ENCODE measurements at regions not wholly inside any gene's neighbourhood (a gene's known extent, or its start where the extent isn't known, plus 50 kb on each side); places are given as distances from the start of the nearest gene placed in this dataset.
A peak's percentile ranks its signal among the peaks of the same experiment; 100 is the strongest.

GRCh38 chr5:61632064-61632463 is 300.0 kb downstream of the ZSWIM6 start:
- TF ChIP-seq, protein P1, sequence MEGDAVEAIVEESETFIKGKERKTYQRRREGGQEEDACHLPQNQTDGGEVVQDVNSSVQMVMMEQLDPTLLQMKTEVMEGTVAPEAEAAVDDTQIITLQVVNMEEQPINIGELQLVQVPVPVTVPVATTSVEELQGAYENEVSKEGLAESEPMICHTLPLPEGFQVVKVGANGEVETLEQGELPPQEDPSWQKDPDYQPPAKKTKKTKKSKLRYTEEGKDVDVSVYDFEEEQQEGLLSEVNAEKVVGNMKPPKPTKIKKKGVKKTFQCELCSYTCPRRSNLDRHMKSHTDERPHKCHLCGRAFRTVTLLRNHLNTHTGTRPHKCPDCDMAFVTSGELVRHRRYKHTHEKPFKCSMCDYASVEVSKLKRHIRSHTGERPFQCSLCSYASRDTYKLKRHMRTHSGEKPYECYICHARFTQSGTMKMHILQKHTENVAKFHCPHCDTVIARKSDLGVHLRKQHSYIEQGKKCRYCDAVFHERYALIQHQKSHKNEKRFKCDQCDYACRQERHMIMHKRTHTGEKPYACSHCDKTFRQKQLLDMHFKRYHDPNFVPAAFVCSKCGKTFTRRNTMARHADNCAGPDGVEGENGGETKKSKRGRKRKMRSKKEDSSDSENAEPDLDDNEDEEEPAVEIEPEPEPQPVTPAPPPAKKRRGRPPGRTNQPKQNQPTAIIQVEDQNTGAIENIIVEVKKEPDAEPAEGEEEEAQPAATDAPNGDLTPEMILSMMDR (IDR thresholded peaks at IDR 0.05; ENCODE audit: low read depth, low read length, missing input control), result no peak
- TF ChIP-seq EGR1 (IDR thresholded peaks at IDR 0.05; ENCODE audit: low read depth in 2 of 2) (no peak), RXRA (IDR thresholded peaks at IDR 0.05) (no peak), YY1 (IDR thresholded peaks at IDR 0.05) (no peak), SP1 (IDR thresholded peaks at IDR 0.05) (no peak), HNF4A (conservative IDR thresholded peaks at IDR 0.05) (no peak), FOXA1 (IDR thresholded peaks at IDR 0.05) (no peak), FOXA2 (IDR thresholded peaks at IDR 0.05) (no peak), TAF1 (conservative IDR thresholded peaks at IDR 0.05) (no peak), JUND (IDR thresholded peaks at IDR 0.05) (no peak), NR2F2 (IDR thresholded peaks at IDR 0.05) (no peak), ATF3 (IDR thresholded peaks at IDR 0.05) (no peak), GABPA (IDR thresholded peaks at IDR 0.05 in 1 of 2, conservative IDR thresholded peaks at IDR 0.05 in 1 of 2) (no peak), RAD21 (IDR thresholded peaks at IDR 0.05) (no peak)
- TF ChIP-seq, protein P2, sequence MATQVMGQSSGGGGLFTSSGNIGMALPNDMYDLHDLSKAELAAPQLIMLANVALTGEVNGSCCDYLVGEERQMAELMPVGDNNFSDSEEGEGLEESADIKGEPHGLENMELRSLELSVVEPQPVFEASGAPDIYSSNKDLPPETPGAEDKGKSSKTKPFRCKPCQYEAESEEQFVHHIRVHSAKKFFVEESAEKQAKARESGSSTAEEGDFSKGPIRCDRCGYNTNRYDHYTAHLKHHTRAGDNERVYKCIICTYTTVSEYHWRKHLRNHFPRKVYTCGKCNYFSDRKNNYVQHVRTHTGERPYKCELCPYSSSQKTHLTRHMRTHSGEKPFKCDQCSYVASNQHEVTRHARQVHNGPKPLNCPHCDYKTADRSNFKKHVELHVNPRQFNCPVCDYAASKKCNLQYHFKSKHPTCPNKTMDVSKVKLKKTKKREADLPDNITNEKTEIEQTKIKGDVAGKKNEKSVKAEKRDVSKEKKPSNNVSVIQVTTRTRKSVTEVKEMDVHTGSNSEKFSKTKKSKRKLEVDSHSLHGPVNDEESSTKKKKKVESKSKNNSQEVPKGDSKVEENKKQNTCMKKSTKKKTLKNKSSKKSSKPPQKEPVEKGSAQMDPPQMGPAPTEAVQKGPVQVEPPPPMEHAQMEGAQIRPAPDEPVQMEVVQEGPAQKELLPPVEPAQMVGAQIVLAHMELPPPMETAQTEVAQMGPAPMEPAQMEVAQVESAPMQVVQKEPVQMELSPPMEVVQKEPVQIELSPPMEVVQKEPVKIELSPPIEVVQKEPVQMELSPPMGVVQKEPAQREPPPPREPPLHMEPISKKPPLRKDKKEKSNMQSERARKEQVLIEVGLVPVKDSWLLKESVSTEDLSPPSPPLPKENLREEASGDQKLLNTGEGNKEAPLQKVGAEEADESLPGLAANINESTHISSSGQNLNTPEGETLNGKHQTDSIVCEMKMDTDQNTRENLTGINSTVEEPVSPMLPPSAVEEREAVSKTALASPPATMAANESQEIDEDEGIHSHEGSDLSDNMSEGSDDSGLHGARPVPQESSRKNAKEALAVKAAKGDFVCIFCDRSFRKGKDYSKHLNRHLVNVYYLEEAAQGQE (IDR thresholded peaks at IDR 0.05), result no peak
- TF ChIP-seq, protein P3, sequence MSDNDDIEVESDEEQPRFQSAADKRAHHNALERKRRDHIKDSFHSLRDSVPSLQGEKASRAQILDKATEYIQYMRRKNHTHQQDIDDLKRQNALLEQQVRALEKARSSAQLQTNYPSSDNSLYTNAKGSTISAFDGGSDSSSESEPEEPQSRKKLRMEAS (IDR thresholded peaks at IDR 0.05), result no peak
- TF ChIP-seq, protein P4, sequence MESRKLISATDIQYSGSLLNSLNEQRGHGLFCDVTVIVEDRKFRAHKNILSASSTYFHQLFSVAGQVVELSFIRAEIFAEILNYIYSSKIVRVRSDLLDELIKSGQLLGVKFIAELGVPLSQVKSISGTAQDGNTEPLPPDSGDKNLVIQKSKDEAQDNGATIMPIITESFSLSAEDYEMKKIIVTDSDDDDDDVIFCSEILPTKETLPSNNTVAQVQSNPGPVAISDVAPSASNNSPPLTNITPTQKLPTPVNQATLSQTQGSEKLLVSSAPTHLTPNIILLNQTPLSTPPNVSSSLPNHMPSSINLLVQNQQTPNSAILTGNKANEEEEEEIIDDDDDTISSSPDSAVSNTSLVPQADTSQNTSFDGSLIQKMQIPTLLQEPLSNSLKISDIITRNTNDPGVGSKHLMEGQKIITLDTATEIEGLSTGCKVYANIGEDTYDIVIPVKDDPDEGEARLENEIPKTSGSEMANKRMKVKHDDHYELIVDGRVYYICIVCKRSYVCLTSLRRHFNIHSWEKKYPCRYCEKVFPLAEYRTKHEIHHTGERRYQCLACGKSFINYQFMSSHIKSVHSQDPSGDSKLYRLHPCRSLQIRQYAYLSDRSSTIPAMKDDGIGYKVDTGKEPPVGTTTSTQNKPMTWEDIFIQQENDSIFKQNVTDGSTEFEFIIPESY (IDR thresholded peaks at IDR 0.05), result no peak
- Histone ChIP-seq H3K4me1 (ENCODE audit: control insufficient read depth in 4 of 4, insufficient read depth in 4 of 4, low read length in 3 of 4) (no peaks in the 10 kb centered on the region), H3K36me3 (ENCODE audit: control insufficient read depth in 4 of 4, insufficient read depth in 3 of 4, low read depth in 1 of 4, low read length in 3 of 4) (no peaks in the 10 kb centered on the region), H3K27ac (ENCODE audit: low read depth in 1 of 2, low read length in 2 of 2) (no peak overlapping the region), H3K9me3 (ENCODE audit: control insufficient read depth in 4 of 4, low read length in 3 of 4) (no peaks in the 10 kb centered on the region), H3K9ac (ENCODE audit: low read depth in 1 of 2, low read length in 2 of 2) (no peak overlapping the region), H3K4me3 (ENCODE audit: low read depth in 1 of 3, low read length in 3 of 3) (no peak overlapping the region), H3K27me3 (ENCODE audit: control insufficient read depth in 4 of 4, insufficient read depth in 4 of 4, low read length in 3 of 4) (no peaks in the 10 kb centered on the region)
- 88% methylated on average over 2 of the region's 2 CpGs for WGBS
- no peak for DNase-seq (ENCODE audit: low spot score)

DNA sequence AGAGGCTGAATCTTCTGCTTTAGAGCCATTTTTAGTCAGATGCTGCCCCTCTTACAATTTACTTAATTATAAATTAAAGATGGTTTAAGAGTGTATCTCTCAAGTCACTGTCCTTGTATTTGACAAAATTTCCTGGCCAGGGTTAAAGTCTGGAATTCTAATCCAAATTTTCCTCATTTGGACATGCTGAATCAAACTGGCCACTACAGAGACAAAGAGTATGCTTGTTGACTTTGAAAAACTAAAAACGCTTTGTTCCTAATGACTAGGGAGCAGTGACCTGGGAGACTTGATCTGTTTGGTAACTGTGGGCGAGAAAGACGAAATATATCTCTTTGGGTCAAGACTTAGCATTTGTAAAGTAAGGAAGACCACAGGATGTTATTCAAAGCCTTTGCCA is 303.2 kb downstream of the ZSWIM6 start:
- no peak for DNase-seq (ENCODE audit: low spot score)
- H3K4me3 ChIP-seq (ENCODE audit: low read depth in 1 of 3, low read length in 3 of 3), result no peak overlapping the region
- H3K4me1 ChIP-seq (ENCODE audit: control insufficient read depth in 4 of 4, insufficient read depth in 4 of 4, low read length in 3 of 4), result peaks cover 0 to 4% (median under 1%) of the 10 kb centered on the region in 4 donors
- H3K27ac ChIP-seq (ENCODE audit: low read depth in 1 of 2, low read length in 2 of 2), result no peak overlapping the region
- H3K9me3 ChIP-seq (ENCODE audit: control insufficient read depth in 4 of 4, low read length in 3 of 4), result no peaks in the 10 kb centered on the region
- no peaks in the 10 kb centered on the region for H3K36me3 ChIP-seq (ENCODE audit: control insufficient read depth in 4 of 4, insufficient read depth in 3 of 4, low read depth in 1 of 4, low read length in 3 of 4)
- H3K27me3 ChIP-seq (ENCODE audit: control insufficient read depth in 4 of 4, insufficient read depth in 4 of 4, low read length in 3 of 4), result no peaks in the 10 kb centered on the region
- no peak overlapping the region for H3K9ac ChIP-seq (ENCODE audit: low read depth in 1 of 2, low read length in 2 of 2)
- WGBS, result 83% methylated on average over 3 of the region's 3 CpGs
- TF ChIP-seq, protein P4 (IDR thresholded peaks at IDR 0.05), result no peak
- TF ChIP-seq RXRA (IDR thresholded peaks at IDR 0.05) (peak; percentile 14 to 42), RAD21 (IDR thresholded peaks at IDR 0.05) (no peak)
